ENCODE measurements at regions not wholly inside any gene's neighbourhood (a gene's known extent, or its start where the extent isn't known, plus 50 kb on each side); places are given as distances from the start of the nearest gene placed in this dataset.

DNA sequence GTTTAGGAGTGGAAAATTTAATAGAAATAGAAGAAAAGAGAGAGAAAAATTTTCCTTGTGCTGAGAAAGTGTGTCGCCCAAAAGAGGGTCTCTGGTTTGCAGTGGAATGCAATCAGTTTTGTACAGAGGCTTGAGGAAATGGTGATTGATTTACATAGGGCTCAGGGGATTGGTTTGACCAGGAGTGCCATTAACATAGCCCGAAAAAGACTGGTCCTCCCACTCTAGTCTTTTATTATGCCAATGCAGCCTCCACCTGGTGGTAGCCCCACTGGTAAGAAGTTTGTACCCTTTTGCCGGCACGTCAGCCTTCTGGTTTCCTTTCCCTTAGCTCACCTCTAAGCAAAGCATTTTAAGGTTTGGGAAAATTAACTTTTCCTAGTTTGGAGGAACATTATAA lies 885.3 kb downstream of the XPNPEP1 start:
- H3K4me1 ChIP-seq = no peaks in the 10 kb centered on the region
- H3K27ac ChIP-seq = no peak overlapping the region
- no peaks in the 10 kb centered on the region for H3K27me3 ChIP-seq (replicated peaks in 1 of 7)
- no peak overlapping the region for H3K4me3 ChIP-seq
- H3K36me3 ChIP-seq = no peaks in the 10 kb centered on the region
- H3K9me3 ChIP-seq = peaks cover 0 to 27% (median 17%) of the 10 kb centered on the region in 8 donors
- whole genome bisulfite sequencing, 5 donors = 66 to 86% (median 80%) methylated on average over 4 of the region's 4 CpGs
- intact Hi-C loops (cut with DNase I; ENCODE audit: low total_unique reads) = no loop called here
- TF ChIP-seq POLR2A (IDR thresholded peaks at IDR 0.05) = no peak
- TF ChIP-seq, protein P1, sequence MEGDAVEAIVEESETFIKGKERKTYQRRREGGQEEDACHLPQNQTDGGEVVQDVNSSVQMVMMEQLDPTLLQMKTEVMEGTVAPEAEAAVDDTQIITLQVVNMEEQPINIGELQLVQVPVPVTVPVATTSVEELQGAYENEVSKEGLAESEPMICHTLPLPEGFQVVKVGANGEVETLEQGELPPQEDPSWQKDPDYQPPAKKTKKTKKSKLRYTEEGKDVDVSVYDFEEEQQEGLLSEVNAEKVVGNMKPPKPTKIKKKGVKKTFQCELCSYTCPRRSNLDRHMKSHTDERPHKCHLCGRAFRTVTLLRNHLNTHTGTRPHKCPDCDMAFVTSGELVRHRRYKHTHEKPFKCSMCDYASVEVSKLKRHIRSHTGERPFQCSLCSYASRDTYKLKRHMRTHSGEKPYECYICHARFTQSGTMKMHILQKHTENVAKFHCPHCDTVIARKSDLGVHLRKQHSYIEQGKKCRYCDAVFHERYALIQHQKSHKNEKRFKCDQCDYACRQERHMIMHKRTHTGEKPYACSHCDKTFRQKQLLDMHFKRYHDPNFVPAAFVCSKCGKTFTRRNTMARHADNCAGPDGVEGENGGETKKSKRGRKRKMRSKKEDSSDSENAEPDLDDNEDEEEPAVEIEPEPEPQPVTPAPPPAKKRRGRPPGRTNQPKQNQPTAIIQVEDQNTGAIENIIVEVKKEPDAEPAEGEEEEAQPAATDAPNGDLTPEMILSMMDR (IDR thresholded peaks at IDR 0.05 in 8 of 11, conservative IDR thresholded peaks at IDR 0.05 in 3 of 11) = no peak
- no peak for TF ChIP-seq POLR2AphosphoS5 (IDR thresholded peaks at IDR 0.05)
- no peak for DNase-seq

DNA sequence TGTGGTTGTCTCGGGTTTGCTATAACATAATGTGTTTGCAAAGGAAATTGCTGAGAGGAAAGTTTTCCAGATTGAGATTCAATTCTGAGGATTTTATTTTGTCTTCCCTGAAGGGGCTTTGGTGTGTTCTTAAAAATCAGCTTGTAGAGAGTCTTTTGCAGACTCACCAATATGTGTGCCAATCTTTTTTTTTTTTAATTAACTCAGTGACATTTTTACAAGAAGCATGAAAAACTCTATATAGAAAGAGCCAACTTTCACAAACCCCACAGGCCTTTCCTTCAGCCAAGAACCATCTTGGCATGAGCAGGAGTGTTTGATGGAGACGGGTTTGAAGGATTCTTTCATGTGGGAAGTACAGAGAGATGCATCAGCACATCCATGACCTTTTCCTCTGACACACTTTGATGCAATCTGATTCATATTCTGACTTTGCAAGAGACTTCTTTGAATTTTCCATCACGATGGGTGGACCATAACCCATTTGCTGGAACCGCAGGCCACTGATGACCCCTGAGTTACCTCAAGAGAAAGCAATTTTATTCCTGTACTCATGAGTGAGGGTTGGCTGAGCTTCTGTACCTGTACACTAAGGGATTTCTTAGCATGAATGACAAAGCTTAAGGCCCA lies 892.6 kb downstream of the XPNPEP1 start:
- Histone ChIP-seq H3K4me1 (no peaks in the 10 kb centered on the region), H3K36me3 (no peaks in the 10 kb centered on the region), H3K4me3 (no peak overlapping the region), H3K27ac (no peak overlapping the region), H3K9me3 (no peaks in the 10 kb centered on the region), H3K27me3 (replicated peaks in 1 of 7) (no peaks in the 10 kb centered on the region)
- no peak for DNase-seq
- TF ChIP-seq, protein P1 (IDR thresholded peaks at IDR 0.05 in 8 of 11, conservative IDR thresholded peaks at IDR 0.05 in 3 of 11) = no peak
- TF ChIP-seq POLR2AphosphoS5 (IDR thresholded peaks at IDR 0.05) (no peak), POLR2A (IDR thresholded peaks at IDR 0.05) (no peak)
- 53 to 64% (median 56%) methylated on average over 4 of the region's 4 CpGs for WGBS, 5 donors
- intact Hi-C loops (cut with DNase I; ENCODE audit: low total_unique reads) = no loop called here

DNA sequence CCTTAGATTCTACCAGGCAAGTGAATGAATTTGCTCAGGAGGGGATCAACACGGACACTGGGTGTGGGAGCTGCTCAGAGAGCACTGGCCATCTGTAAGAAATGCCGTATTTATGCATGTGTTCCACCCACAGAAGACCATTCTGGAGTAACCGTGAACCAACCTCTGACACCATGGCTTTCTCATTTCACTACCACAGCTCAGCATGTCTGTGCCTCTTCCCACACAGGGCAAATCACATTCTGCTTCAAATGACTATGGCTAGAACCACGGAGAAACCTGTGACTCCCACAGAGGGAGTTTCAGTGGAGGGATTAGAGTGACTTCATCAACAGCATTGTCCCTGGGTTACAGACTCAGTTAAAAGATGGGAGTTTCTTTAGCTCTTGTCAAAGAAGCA lies 893.4 kb downstream of the XPNPEP1 start:
- WGBS, 5 donors = 59 to 70% (median 68%) methylated on average over 4 of the region's 4 CpGs
- no peaks in the 10 kb centered on the region for H3K36me3 ChIP-seq
- H3K9me3 ChIP-seq = no peaks in the 10 kb centered on the region
- no peak for DNase-seq
- H3K27me3 ChIP-seq (replicated peaks in 1 of 7) = no peaks in the 10 kb centered on the region
- TF ChIP-seq, protein P1 (IDR thresholded peaks at IDR 0.05 in 8 of 11, conservative IDR thresholded peaks at IDR 0.05 in 3 of 11) = no peak
- no peak overlapping the region for H3K27ac ChIP-seq
- H3K4me1 ChIP-seq = no peaks in the 10 kb centered on the region
- no peak overlapping the region for H3K4me3 ChIP-seq
- intact Hi-C loops (cut with DNase I; ENCODE audit: low total_unique reads) = no loop called here

DNA sequence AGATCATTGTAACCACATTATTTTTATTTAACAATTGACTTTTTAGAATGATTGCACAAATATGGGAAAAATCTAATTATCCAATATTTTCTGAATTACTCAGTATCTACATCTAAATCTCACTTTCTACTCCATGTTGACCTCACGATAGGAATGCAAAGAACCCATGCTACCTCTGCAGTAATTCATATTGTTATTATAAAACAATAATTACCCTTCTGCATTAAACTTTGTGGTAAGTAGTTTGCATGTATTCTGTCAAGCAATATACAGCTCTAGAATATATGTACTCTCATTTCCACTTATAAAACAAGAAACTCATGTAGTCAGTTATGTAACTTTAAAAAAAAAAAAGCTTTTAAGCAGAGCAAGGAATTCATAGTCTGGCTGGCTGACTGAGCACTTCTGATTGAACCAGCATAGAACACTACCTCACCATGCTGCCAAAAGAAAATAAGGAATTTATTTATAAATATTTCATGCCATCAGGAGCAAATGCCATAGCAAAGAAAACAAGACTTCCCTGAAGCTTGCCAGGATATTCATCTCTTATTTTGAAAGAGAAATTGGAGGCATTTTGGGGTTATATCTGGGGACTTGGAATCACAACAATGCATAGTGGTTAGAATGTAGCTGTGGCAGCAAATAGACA lies 895.7 kb downstream of the XPNPEP1 start:
- no peak overlapping the region for H3K27ac ChIP-seq
- H3K4me1 ChIP-seq = no peaks in the 10 kb centered on the region
- DNase-seq = no peak
- H3K9me3 ChIP-seq = no peaks in the 10 kb centered on the region
- intact Hi-C loops (cut with DNase I; ENCODE audit: low total_unique reads) = no loop called here
- no peaks in the 10 kb centered on the region for H3K27me3 ChIP-seq (replicated peaks in 1 of 7)
- no peak for TF ChIP-seq POLR2A (IDR thresholded peaks at IDR 0.05)
- TF ChIP-seq POLR2AphosphoS5 (IDR thresholded peaks at IDR 0.05) = no peak
- TF ChIP-seq, protein P1 (IDR thresholded peaks at IDR 0.05 in 8 of 11, conservative IDR thresholded peaks at IDR 0.05 in 3 of 11) = no peak
- no peak overlapping the region for H3K4me3 ChIP-seq
- no peaks in the 10 kb centered on the region for H3K36me3 ChIP-seq
- 81 to 95% (median 85%) methylated on average over 1 of the region's 1 CpG for WGBS, 5 donors

Data from spleen (tissue), 11 donors.